Kidney (tissue), 13 donors: ENCODE measurements at regions not wholly inside any gene's neighbourhood (a gene's known extent, or its start where the extent isn't known, plus 50 kb on each side); places are given as distances from the start of the nearest gene placed in this dataset.

Experiments
- DNase-seq, 5 donors: peaks; one replicate each; pipeline ENCODE4 v3.0.0-alpha.2; 2013 to 2020
- FAIRE-seq: peaks from 2 replicates; lab custom pipeline; 2012; peaks lifted over from hg19 to GRCh38; lab: Jason Lieb, UNC
- H3K27ac ChIP-seq, 2 donors: one replicate each; pipeline ENCODE4 v1.7.0; 2013; ENCODE audit warnings: low read depth in 2 of 2, low read length in 2 of 2, inconsistent platforms in 1 of 2
- H3K27me3 ChIP-seq: one replicate; pipeline ENCODE4 v1.7.1; 2013; ENCODE audit warnings: low read length, inconsistent platforms; ENCODE audit not compliant: control insufficient read depth, insufficient read depth
- H3K36me3 ChIP-seq, 3 donors: one replicate each; pipeline versions ENCODE4 v1.7.0 to v1.7.1; 2013; ENCODE audit warnings: low read length in 3 of 3, control low read depth in 1 of 3, inconsistent platforms in 1 of 3; ENCODE audit not compliant: insufficient read depth in 3 of 3, control insufficient read depth in 2 of 3
- H3K4me1 ChIP-seq, 3 donors: one replicate each; pipeline versions ENCODE4 v1.7.0 to v1.7.1; 2013; ENCODE audit warnings: low read length in 3 of 3, inconsistent platforms in 1 of 3, low read depth in 1 of 3; ENCODE audit not compliant: control insufficient read depth in 2 of 3, insufficient read depth in 2 of 3
- H3K4me3 ChIP-seq, 3 donors: one replicate each; pipeline versions ENCODE4 v1.7.0 to v1.8.1; 2013; ENCODE audit warnings: low read length in 3 of 3, control low read depth in 1 of 3, inconsistent platforms in 1 of 3
- H3K9ac ChIP-seq, 3 donors: one replicate each; pipeline versions ENCODE4 v1.7.0 to v1.7.1; 2013; ENCODE audit warnings: low read length in 3 of 3, control low read depth in 1 of 3, inconsistent platforms in 1 of 3
- H3K9me3 ChIP-seq, 3 donors: one replicate each; pipeline versions ENCODE4 v1.7.0 to v1.7.1; 2013; ENCODE audit warnings: low read length in 3 of 3, control low read depth in 1 of 3, inconsistent platforms in 1 of 3; ENCODE audit not compliant: control insufficient read depth in 2 of 3, insufficient read depth in 1 of 3
- intact Hi-C: fragments of 100-400 bp; cut with DNase I; formaldehyde crosslinking; loops from one replicate; pipeline ENCODE4 v1.11.1; 2022
- TF ChIP-seq, protein P1 (sequence below): IDR thresholded peaks from 3 replicates; pipeline ENCODE4 v1.5.1; 2012; ENCODE audit warnings: mild to moderate bottlenecking, moderate library complexity, borderline replicate concordance; ENCODE audit not compliant: insufficient read depth; ENCODE audit errors: extremely low read depth
- donor health status: control.
- donor health status: control.
- donor health status: control.
- donor health status: control.
- donor health status: control.
- donor health status: DM: yes; HTN: yes; CAD: no.
- donor health status: Normal renal cell carcinoma (clear cell type).

- TF ChIP-seq, protein P1, sequence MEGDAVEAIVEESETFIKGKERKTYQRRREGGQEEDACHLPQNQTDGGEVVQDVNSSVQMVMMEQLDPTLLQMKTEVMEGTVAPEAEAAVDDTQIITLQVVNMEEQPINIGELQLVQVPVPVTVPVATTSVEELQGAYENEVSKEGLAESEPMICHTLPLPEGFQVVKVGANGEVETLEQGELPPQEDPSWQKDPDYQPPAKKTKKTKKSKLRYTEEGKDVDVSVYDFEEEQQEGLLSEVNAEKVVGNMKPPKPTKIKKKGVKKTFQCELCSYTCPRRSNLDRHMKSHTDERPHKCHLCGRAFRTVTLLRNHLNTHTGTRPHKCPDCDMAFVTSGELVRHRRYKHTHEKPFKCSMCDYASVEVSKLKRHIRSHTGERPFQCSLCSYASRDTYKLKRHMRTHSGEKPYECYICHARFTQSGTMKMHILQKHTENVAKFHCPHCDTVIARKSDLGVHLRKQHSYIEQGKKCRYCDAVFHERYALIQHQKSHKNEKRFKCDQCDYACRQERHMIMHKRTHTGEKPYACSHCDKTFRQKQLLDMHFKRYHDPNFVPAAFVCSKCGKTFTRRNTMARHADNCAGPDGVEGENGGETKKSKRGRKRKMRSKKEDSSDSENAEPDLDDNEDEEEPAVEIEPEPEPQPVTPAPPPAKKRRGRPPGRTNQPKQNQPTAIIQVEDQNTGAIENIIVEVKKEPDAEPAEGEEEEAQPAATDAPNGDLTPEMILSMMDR = no peak
- FAIRE-seq (no peak), DNase-seq (no peak)
- Histone ChIP-seq H3K9ac (no peak overlapping the region), H3K27me3 (no peaks in the 10 kb centered on the region), H3K4me1 (no peaks in the 10 kb centered on the region), H3K4me3 (no peak overlapping the region), H3K36me3 (no peaks in the 10 kb centered on the region), H3K9me3 (no peaks in the 10 kb centered on the region), H3K27ac (no peak overlapping the region)
- intact Hi-C loops = no loop called here
Observed at GRCh38 chr5:130706696-130707095, 458.4 kb downstream of the HINT1 start.

GRCh38 chr5:130705368-130705767, 459.7 kb downstream of the HINT1 start:
- Histone ChIP-seq H3K36me3 (no peaks in the 10 kb centered on the region), H3K27me3 (no peaks in the 10 kb centered on the region), H3K9me3 (no peaks in the 10 kb centered on the region), H3K27ac (no peak overlapping the region), H3K4me1 (no peaks in the 10 kb centered on the region), H3K4me3 (no peak overlapping the region), H3K9ac (no peak overlapping the region)
- no peak for DNase-seq
- FAIRE-seq = no peak
- TF ChIP-seq, protein P1 = no peak
- intact Hi-C loops = no loop called here

DNA sequence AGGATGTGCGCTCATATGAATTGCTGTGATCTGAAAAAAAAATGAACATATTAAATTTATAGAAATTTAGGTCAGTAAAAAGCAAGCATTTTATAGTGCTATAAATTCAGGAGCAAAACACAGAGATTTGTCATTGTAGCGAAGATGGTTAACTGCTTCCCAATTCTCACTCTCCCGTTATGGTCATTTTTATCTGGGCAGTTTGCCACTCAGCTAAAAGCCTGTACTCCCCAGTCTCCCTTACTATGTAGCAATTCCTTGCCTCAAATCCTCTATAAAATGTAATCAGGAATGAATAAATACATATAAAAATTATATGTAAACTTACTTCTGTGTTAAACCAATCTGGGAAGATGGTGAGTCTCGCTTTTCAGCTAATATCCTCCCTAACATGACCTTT, 471.5 kb downstream of the HINT1 start:
- TF ChIP-seq, protein P1 = no peak
- intact Hi-C loops = no loop called here
- no peak for FAIRE-seq
- Histone ChIP-seq H3K4me3 (no peak overlapping the region), H3K9ac (no peak overlapping the region), H3K9me3 (no peaks in the 10 kb centered on the region), H3K36me3 (no peaks in the 10 kb centered on the region), H3K4me1 (no peaks in the 10 kb centered on the region), H3K27me3 (no peaks in the 10 kb centered on the region), H3K27ac (no peak overlapping the region)
- DNase-seq = no peak

- TF ChIP-seq, protein P1 = no peak
- H3K9ac ChIP-seq = no peak overlapping the region
- no peaks in the 10 kb centered on the region for H3K27me3 ChIP-seq
- no peaks in the 10 kb centered on the region for H3K9me3 ChIP-seq
- H3K36me3 ChIP-seq = no peaks in the 10 kb centered on the region
- no peak overlapping the region for H3K27ac ChIP-seq
- intact Hi-C loops = no loop called here
- FAIRE-seq (no peak), DNase-seq (peak in 2 of 5 donors; percentile 53 to 69)
- no peak overlapping the region for H3K4me3 ChIP-seq
- no peaks in the 10 kb centered on the region for H3K4me1 ChIP-seq
Observed at GRCh38 chr5:130692770-130693169, 472.3 kb downstream of the HINT1 start.
